K562 (cell line): ENCODE measurements at regions not wholly inside any gene's neighbourhood (a gene's known extent, or its start where the extent isn't known, plus 50 kb on each side); places are given as distances from the start of the nearest gene placed in this dataset.

Experiments used
- ATAC-seq: fragments of 200-7000 bp; cut with Tn5 transposase; 3 replicates; pipeline ENCODE4 v1.9.1; 2020; ENCODE audit warnings: moderate library complexity
- BruUV-seq: library from RNA; stranded (reverse); fragments of 400-500 nt; replicated peaks from 2 replicates; lab custom pipeline; 2021; lab: Mats Ljungman, UMichigan
- CTCF ChIA-PET: fragments of 300-600 bp; formaldehyde crosslinking; extraction: SDS; loops from one replicate; lab custom pipeline; 2021; ENCODE audit warnings: low intra/inter-chr PET ratio; lab: Yijun Ruan, JAX
- POLR2A ChIA-PET: fragments of 300-600, 350-650 bp; sonication (Branson Sonifier 250); formaldehyde crosslinking; extraction: SDS; loops from one replicate; lab custom pipeline; 2021; ENCODE audit warnings: antibody characterized with exemption, inconsistent platforms; lab: Yijun Ruan, JAX
- DNase-seq, 4 experiments: peaks; one replicate each; pipeline versions ENCODE4 v3.0.0 to v3.0.0-alpha.2; 2011 to 2018; ENCODE audit warnings: low spot score in 3 of 4, mixed read lengths in 3 of 4; ENCODE audit errors: extremely low read depth in 1 of 4
- FAIRE-seq: peaks from 2 replicates; lab custom pipeline; 2011; peaks lifted over from hg19 to GRCh38; lab: Jason Lieb, UNC
- H2AFZ ChIP-seq: 2 replicates; pipeline ENCODE4 v1.6.0; 2011; ENCODE audit warnings: low read depth, low read length, control low read depth, inconsistent platforms
- H3K27ac ChIP-seq: fragments of 200-600 bp; 3 replicates; pipeline ENCODE4 v1.8.0; 2011; ENCODE audit warnings: low read depth, mild to moderate bottlenecking, control low read depth, inconsistent platforms, low read length, moderate library complexity, mixed read lengths; ENCODE audit errors: extremely low read depth
- H3K27me3 ChIP-seq, 2 experiments: fragments of 300-600 bp in 1 of 2; 2 replicates in 1 of 2; 3 replicates in 1 of 2; pipeline versions ENCODE4 v1.6.0 to v1.8.0; 2011; ENCODE audit warnings: inconsistent platforms in 2 of 2, low read length in 2 of 2, mild to moderate bottlenecking in 1 of 2, mixed read lengths in 1 of 2, moderate library complexity in 1 of 2; ENCODE audit not compliant: control insufficient read depth in 2 of 2, insufficient read depth in 2 of 2
- H3K36me3 ChIP-seq: fragments of 300-600 bp; 3 replicates; pipeline ENCODE4 v1.8.0; 2011; ENCODE audit warnings: mild to moderate bottlenecking, low read length, inconsistent platforms; ENCODE audit not compliant: control insufficient read depth, insufficient read depth
- H3K4me1 ChIP-seq, 2 experiments: fragments of 200-600 bp in 1 of 2; replicated peaks in 1 of 2; 2 replicates in 1 of 2; 3 replicates in 1 of 2; pipeline versions ENCODE4 v1.5.1 to v1.8.0; 2011; ENCODE audit warnings: inconsistent platforms in 2 of 2, low read length in 2 of 2, mild to moderate bottlenecking in 1 of 2, mixed read lengths in 1 of 2, moderate library complexity in 1 of 2; ENCODE audit not compliant: control insufficient read depth in 2 of 2, insufficient read depth in 2 of 2
- H3K4me2 ChIP-seq: 2 replicates; pipeline ENCODE4 v1.6.1; 2011; ENCODE audit warnings: low read length, control low read depth, inconsistent platforms, mixed read lengths; ENCODE audit not compliant: insufficient read depth
- H3K4me3 ChIP-seq: fragments of 200-600 bp; sonication (generic), shearing (Covaris generic); 2 replicates; pipeline ENCODE4 v1.5.1; 2016; ENCODE audit warnings: control low read depth, inconsistent platforms
- H3K79me2 ChIP-seq: fragments of 200-600 bp; 3 replicates; pipeline ENCODE4 v1.8.0; 2011; ENCODE audit warnings: low read length, inconsistent platforms; ENCODE audit not compliant: control insufficient read depth, insufficient read depth
- H3K9ac ChIP-seq, 2 experiments: 2 replicates each; pipeline versions ENCODE4 v1.6.0 to v1.6.1; 2011; ENCODE audit warnings: low read depth in 2 of 2, low read length in 2 of 2, control low read depth in 1 of 2, inconsistent platforms in 1 of 2, mild to moderate bottlenecking in 1 of 2, mixed read lengths in 1 of 2; ENCODE audit not compliant: insufficient read depth in 1 of 2
- H3K9me1 ChIP-seq: one replicate; pipeline ENCODE4 v1.6.0; 2011; ENCODE audit warnings: inconsistent platforms, mild to moderate bottlenecking, low read length, moderate library complexity; ENCODE audit not compliant: control insufficient read depth, insufficient read depth
- H3K9me3 ChIP-seq: replicated peaks from 2 replicates; pipeline ENCODE4 v1.5.1; 2011; ENCODE audit warnings: low read depth, low read length, inconsistent platforms; ENCODE audit not compliant: control insufficient read depth, insufficient read depth
- H4K20me1 ChIP-seq: replicated peaks from 2 replicates; pipeline ENCODE4 v1.6.1; 2011; ENCODE audit warnings: low read length, inconsistent platforms, mixed read lengths; ENCODE audit not compliant: control insufficient read depth, insufficient read depth
- CREM ChIP-seq: IDR thresholded peaks from 2 replicates; pipeline ENCODE4 v1.6.1; 2014; ENCODE audit warnings: antibody characterized with exemption, low read depth
- FOSL1 ChIP-seq: fragments of 200-800 bp; sonication (Bioruptor generic); conservative IDR thresholded peaks from 2 replicates; pipeline ENCODE4 v1.6.1; 2016; ENCODE audit warnings: missing genetic modification characterization, missing compliant biosample characterization
- HNRNPL ChIP-seq: fragments of 200-400 bp; formaldehyde crosslinking; IDR thresholded peaks from 2 replicates; pipeline ENCODE4 v1.6.1; 2017; ENCODE audit warnings: low read depth, mild to moderate bottlenecking, low read length
- NCOA4 ChIP-seq: fragments of 450-650 bp; IDR thresholded peaks from 2 replicates; pipeline ENCODE4 v1.6.1; 2018; ENCODE audit warnings: mild to moderate bottlenecking; ENCODE audit not compliant: partially characterized antibody
- SUPT5H ChIP-seq: fragments of 450-650 bp; IDR thresholded peaks from 2 replicates; pipeline ENCODE4 v1.6.1; 2016
- ZNF699 ChIP-seq: fragments of 250-450 bp; sonication (Bioruptor Pico); IDR thresholded peaks from 2 replicates; pipeline ENCODE4 v1.8.0; 2021; ENCODE audit warnings: mild to moderate bottlenecking, moderate library complexity; ENCODE audit not compliant: insufficient replicate concordance
- WGBS: fragments of 100-300 bp; shearing (Covaris generic); methylation state at CpG from one replicate; pipeline ENCODE4 v1.1.6; 2016; ENCODE audit warnings: low coverage, mixed read lengths; ENCODE audit not compliant: insufficient coverage; ENCODE audit errors: missing lambda C conversion rate; 5-methylcytosine and 5-hydroxymethylcytosine counted together
- in situ Hi-C: fragments of 300-500 bp; cut with MboI; formaldehyde crosslinking; loops from 4 replicates; pipeline ENCODE4 v1.15.0; 2018; ENCODE audit warnings: inconsistent platforms, mixed read lengths
- intact Hi-C: fragments of 100-400 bp; cut with micrococcal nuclease; formaldehyde crosslinking; loops from 2 replicates; pipeline ENCODE4 v1.14.2; 2022
- TF ChIP-seq, protein P1 (sequence below): fragments of 250-450 bp; sonication (Bioruptor Pico); IDR thresholded peaks from 2 replicates; pipeline ENCODE4 v1.5.0; 2021; ENCODE audit warnings: mild to moderate bottlenecking, borderline replicate concordance
- TF ChIP-seq, protein P2 (sequence below): IDR thresholded peaks from 2 replicates; pipeline ENCODE4 v1.6.1; 2016; ENCODE audit warnings: missing genetic modification characterization, missing compliant biosample characterization
- TF ChIP-seq, protein P3 (sequence below): IDR thresholded peaks from 3 replicates; pipeline ENCODE4 v1.6.1; 2011; ENCODE audit warnings: borderline replicate concordance, mild to moderate bottlenecking, moderate library complexity; ENCODE audit not compliant: insufficient read length; ENCODE audit errors: extremely low read depth

DNA sequence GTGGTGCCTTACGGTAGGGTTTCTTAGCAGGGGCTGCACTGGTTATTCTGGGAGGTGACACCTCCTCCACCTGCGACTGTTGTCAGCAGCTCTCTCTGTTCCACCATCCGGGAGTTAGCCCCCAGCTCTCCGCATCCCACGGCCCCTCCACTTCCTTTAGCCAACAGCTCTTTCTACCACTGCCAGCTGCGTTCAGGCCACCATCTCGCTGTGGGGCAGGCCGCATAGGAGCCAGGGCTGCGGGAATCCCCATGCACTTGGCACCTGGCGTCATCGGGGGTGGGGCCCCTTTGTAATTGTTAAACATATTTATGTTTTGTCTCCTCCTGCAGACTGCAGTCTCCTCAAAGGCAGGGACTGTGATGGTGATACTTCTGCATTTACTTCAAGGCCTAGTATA is 480.2 kb downstream of the SMARCA1 start (continued):
- no peak for TF ChIP-seq FOSL1 (tag)
- TF ChIP-seq, protein P1, sequence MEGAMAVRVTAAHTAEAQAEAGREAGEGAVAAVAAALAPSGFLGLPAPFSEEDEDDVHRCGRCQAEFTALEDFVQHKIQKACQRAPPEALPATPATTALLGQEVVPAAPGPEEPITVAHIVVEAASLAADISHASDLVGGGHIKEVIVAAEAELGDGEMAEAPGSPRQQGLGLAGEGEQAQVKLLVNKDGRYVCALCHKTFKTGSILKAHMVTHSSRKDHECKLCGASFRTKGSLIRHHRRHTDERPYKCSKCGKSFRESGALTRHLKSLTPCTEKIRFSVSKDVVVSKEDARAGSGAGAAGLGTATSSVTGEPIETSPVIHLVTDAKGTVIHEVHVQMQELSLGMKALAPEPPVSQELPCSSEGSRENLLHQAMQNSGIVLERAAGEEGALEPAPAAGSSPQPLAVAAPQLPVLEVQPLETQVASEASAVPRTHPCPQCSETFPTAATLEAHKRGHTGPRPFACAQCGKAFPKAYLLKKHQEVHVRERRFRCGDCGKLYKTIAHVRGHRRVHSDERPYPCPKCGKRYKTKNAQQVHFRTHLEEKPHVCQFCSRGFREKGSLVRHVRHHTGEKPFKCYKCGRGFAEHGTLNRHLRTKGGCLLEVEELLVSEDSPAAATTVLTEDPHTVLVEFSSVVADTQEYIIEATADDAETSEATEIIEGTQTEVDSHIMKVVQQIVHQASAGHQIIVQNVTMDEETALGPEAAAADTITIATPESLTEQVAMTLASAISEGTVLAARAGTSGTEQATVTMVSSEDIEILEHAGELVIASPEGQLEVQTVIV: no peak

DNA sequence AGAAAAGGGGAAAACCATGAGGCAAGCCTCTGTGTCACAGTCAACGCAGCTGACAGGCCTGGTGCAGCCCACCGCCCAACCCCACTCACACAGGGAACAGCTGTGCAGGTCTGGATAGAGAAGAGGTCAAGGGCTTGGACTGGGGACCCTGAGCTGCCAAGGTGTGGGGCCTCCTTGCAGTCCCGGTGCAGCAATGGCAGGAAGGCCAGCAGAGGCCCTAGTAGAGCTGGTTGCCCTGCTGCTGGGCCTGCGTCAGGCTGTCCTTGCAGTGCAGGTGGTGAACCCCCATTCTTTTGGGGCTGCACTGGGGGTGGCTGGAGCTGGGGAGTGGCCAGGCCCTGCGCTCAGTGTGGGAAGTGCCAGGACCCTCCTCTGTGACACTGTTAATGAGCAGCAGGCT is 482.0 kb downstream of the SMARCA1 start:
- H3K4me2 ChIP-seq: no peak overlapping the region
- no peak overlapping the region for H3K27ac ChIP-seq
- H3K9me3 ChIP-seq: no peaks in the 10 kb centered on the region
- FAIRE-seq (no peak), DNase-seq (no peak), ATAC-seq (no peak)
- TF ChIP-seq HNRNPL (no peak), SUPT5H (no peak), ZNF699 (CRISPR knock-in tag) (no peak), NCOA4 (no peak), CREM (no peak)
- TF ChIP-seq, protein P2, sequence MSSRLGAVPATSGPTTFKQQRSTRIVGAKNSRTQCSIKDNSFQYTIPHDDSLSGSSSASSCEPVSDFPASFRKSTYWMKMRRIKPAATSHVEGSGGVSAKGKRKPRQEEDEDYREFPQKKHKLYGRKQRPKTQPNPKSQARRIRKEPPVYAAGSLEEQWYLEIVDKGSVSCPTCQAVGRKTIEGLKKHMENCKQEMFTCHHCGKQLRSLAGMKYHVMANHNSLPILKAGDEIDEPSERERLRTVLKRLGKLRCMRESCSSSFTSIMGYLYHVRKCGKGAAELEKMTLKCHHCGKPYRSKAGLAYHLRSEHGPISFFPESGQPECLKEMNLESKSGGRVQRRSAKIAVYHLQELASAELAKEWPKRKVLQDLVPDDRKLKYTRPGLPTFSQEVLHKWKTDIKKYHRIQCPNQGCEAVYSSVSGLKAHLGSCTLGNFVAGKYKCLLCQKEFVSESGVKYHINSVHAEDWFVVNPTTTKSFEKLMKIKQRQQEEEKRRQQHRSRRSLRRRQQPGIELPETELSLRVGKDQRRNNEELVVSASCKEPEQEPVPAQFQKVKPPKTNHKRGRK (tag): no peak
- TF ChIP-seq, protein P3, sequence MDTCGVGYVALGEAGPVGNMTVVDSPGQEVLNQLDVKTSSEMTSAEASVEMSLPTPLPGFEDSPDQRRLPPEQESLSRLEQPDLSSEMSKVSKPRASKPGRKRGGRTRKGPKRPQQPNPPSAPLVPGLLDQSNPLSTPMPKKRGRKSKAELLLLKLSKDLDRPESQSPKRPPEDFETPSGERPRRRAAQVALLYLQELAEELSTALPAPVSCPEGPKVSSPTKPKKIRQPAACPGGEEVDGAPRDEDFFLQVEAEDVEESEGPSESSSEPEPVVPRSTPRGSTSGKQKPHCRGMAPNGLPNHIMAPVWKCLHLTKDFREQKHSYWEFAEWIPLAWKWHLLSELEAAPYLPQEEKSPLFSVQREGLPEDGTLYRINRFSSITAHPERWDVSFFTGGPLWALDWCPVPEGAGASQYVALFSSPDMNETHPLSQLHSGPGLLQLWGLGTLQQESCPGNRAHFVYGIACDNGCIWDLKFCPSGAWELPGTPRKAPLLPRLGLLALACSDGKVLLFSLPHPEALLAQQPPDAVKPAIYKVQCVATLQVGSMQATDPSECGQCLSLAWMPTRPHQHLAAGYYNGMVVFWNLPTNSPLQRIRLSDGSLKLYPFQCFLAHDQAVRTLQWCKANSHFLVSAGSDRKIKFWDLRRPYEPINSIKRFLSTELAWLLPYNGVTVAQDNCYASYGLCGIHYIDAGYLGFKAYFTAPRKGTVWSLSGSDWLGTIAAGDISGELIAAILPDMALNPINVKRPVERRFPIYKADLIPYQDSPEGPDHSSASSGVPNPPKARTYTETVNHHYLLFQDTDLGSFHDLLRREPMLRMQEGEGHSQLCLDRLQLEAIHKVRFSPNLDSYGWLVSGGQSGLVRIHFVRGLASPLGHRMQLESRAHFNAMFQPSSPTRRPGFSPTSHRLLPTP: no peak
- H3K9ac ChIP-seq: no peak overlapping the region
- H3K4me1 ChIP-seq: no peaks in the 10 kb centered on the region
- no TSS peak for BruUV-seq
- in situ Hi-C loops (no loop called here), intact Hi-C loops (no loop called here)
- H3K27me3 ChIP-seq: no peaks in the 10 kb centered on the region
- WGBS: 0% methylated on average over 4 of the region's 5 CpGs
- POLR2A ChIA-PET: no interaction called here
- CTCF ChIA-PET: no interaction called here
- H3K9me1 ChIP-seq: no peaks in the 10 kb centered on the region
- H3K36me3 ChIP-seq: no peaks in the 10 kb centered on the region
- no peaks in the 10 kb centered on the region for H3K79me2 ChIP-seq
- H3K4me3 ChIP-seq: no peak overlapping the region
- H2AFZ ChIP-seq: no peak overlapping the region
- no peaks in the 10 kb centered on the region for H4K20me1 ChIP-seq
